ENCODE measurements at regions not wholly inside any gene's neighbourhood (a gene's known extent, or its start where the extent isn't known, plus 50 kb on each side); places are given as distances from the start of the nearest gene placed in this dataset.

GRCh38 chr10:4569151-4569550, 256.9 kb upstream of the AKR1E2 start:
- no peak for DNase-seq

GRCh38 chr10:4568731-4569130, 257.3 kb upstream of the AKR1E2 start:
- DNase-seq, result no peak

GRCh38 chr10:4568086-4568485, 257.9 kb upstream of the AKR1E2 start:
- no peak for DNase-seq

- DNase-seq, result no peak
These were observed 258.4 kb upstream of the AKR1E2 start for GRCh38 chr10:4567637-4568036.

GRCh38 chr10:4566011-4566410, 260.0 kb upstream of the AKR1E2 start:
- DNase-seq, result no peak

GRCh38 chr10:4561296-4561695, 264.7 kb upstream of the AKR1E2 start:
- DNase-seq, result no peak

GRCh38 chr10:4557469-4557868, 268.5 kb upstream of the AKR1E2 start:
- no peak for DNase-seq

- no peak for DNase-seq
These were observed 269.5 kb upstream of the AKR1E2 start for GRCh38 chr10:4556527-4556926.

GRCh38 chr10:4555920-4556319, 270.1 kb upstream of the AKR1E2 start:
- DNase-seq, result no peak

GRCh38 chr10:4549139-4549653, 276.8 kb upstream of the AKR1E2 start:
- no peak for DNase-seq

GRCh38 chr10:4546931-4547330, 279.1 kb upstream of the AKR1E2 start:
- no peak for DNase-seq

GRCh38 chr10:4546500-4546899, 279.5 kb upstream of the AKR1E2 start:
- DNase-seq, result no peak

- DNase-seq, result peak in 1 of 2 donors; percentile 14
These were observed 280.9 kb upstream of the AKR1E2 start for GRCh38 chr10:4545062-4545461.

- no peak for DNase-seq
These were observed 282.0 kb upstream of the AKR1E2 start for GRCh38 chr10:4543938-4544533.

GRCh38 chr10:4541292-4541691, 284.7 kb upstream of the AKR1E2 start:
- no peak for DNase-seq

- no peak for DNase-seq
These were observed 288.0 kb upstream of the AKR1E2 start for GRCh38 chr10:4538016-4538415.

- no peak for DNase-seq
These were observed 290.5 kb upstream of the AKR1E2 start for GRCh38 chr10:4535521-4535920.

- DNase-seq, result no peak
These were observed 292.4 kb upstream of the AKR1E2 start for GRCh38 chr10:4533621-4534020.

- no peak for DNase-seq
These were observed 293.0 kb upstream of the AKR1E2 start for GRCh38 chr10:4532976-4533375.

- DNase-seq, result no peak
These were observed 293.5 kb upstream of the AKR1E2 start for GRCh38 chr10:4532467-4532866.

GRCh38 chr10:4532011-4532410, 294.0 kb upstream of the AKR1E2 start:
- DNase-seq, result no peak

GRCh38 chr10:4529266-4529665, 296.7 kb upstream of the AKR1E2 start:
- DNase-seq, result no peak

- DNase-seq, result no peak
These were observed 298.6 kb upstream of the AKR1E2 start for GRCh38 chr10:4527281-4527970.

GRCh38 chr10:4526311-4526731, 299.7 kb upstream of the AKR1E2 start:
- no peak for DNase-seq

- no peak for DNase-seq
These were observed 300.9 kb upstream of the AKR1E2 start for GRCh38 chr10:4525103-4525502.

All from bone marrow (tissue), 2 donors.